DMS 273 treated with DMSO at 0.1 percent for 48 hours (cell line): ENCODE measurements at regions not wholly inside any gene's neighbourhood (a gene's known extent, or its start where the extent isn't known, plus 50 kb on each side); places are given as distances from the start of the nearest gene placed in this dataset.

ENCODE experiments used
- DNase-seq: peaks from one replicate; lab custom pipeline; 2025; lab: John Stamatoyannopoulos, UW

DNA sequence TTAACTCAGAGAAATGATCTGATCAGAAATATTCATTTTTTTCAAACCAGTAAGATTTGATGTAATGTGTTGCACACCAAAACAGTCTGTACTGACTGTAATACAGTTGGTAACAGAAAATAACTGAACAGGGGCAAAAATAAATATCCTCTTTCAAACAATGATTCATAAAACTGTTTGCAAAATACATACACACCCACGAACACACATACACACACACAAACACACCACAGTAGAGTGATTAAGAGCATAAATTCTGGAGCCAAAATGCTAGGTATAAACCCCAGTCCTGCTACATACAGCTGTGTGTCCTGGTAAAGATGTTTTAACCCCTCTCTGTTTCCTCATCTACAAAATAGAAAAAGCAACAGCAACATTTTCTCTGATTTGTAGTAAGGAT, 376.6 kb downstream of the PDGFC start:
- no peak for DNase-seq

- peak; percentile 75 for DNase-seq
Measured at GRCh38 chr4:156594624-156595023, 377.0 kb downstream of the PDGFC start.

GRCh38 chr4:156593464-156593863, 378.1 kb downstream of the PDGFC start:
- no peak for DNase-seq

GRCh38 chr4:156591679-156592078, 379.9 kb downstream of the PDGFC start:
- no peak for DNase-seq

- no peak for DNase-seq
Measured at GRCh38 chr4:156584100-156584499, 387.5 kb downstream of the PDGFC start.

DNA sequence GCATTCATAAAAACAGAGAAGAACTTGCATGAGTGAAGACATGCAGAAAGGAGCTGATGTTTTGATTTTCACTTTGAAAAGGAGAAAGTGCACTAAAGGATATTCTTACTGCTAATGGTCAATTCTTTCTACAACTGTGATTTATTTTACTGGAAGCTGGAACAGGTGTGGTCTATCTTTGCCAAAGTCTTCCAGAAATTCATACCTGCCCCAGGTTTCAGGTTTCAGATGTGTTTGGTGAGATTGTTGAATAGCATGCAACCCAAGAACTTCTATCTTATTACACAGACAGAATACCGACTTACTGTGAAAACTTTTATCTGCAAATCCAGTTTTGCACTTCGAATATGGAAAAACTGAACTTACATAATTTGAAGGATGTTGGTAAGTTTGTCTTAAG, 388.3 kb downstream of the PDGFC start:
- no peak for DNase-seq

- no peak for DNase-seq
Measured at GRCh38 chr4:156581282-156582063, 390.1 kb downstream of the PDGFC start.

DNA sequence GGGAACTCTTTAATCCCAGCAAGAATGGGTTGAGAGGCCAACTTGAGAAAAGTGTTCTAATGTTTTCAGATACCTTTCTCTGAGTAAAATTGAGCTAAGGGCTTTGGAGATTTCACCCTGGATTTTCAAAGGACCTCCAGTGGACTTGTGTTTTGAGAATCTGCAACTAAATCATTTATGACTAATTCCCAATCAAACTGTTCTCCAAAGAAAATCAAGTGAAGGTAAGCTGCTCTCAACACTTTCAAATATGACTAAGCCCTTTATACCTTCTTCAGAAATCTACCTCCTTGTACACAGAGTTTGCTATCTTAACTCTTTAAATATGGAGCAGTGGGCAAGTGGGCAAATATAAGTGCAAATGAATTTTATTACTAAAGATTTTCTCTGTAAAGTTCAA, 392.9 kb downstream of the PDGFC start:
- DNase-seq: no peak

GRCh38 chr4:156578005-156578404, 393.6 kb downstream of the PDGFC start:
- DNase-seq: no peak

- DNase-seq: no peak
Measured at GRCh38 chr4:156576946-156577345, 394.7 kb downstream of the PDGFC start.

GRCh38 chr4:156575430-156576073, 396.0 kb downstream of the PDGFC start:
- no peak for DNase-seq

DNA sequence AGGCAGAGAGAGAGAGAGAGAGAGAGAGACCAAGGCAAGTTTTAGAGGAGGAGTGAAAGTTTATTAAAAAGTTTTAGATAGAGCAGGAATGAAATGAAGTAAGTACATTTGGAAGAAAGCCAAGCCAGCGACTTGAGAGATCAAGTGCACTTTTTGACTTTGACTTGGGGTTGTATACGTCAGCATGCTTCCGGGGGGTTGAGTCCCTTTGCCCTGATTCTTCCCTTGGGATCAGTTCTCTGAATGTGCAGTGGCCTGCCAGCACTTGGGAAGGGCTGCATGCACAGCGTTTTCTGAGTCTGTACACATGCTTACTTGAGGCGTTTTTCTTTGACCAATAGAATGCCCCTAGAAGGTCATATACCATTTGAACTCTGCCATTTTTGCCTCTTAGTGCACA, 400.5 kb downstream of the PDGFC start:
- no peak for DNase-seq

DNA sequence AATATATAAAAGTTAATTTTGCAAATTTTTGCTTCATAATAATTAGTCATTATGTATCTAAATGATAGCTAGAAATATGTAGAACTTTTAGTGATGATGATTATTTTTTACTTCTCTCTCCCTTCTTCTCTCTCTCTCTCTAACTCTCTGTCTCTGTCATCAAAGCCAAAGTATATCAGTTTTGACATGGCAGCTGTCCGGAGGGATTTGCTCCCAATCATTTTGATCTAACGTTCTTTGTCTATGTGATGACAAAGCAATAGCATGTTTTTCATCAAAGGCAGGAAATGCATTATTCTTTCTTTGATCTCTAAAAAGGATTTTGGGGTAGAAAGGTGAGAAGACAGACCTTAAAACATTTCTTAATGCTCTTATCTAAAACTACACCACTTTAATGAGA, 402.1 kb downstream of the PDGFC start:
- DNase-seq: no peak

DNA sequence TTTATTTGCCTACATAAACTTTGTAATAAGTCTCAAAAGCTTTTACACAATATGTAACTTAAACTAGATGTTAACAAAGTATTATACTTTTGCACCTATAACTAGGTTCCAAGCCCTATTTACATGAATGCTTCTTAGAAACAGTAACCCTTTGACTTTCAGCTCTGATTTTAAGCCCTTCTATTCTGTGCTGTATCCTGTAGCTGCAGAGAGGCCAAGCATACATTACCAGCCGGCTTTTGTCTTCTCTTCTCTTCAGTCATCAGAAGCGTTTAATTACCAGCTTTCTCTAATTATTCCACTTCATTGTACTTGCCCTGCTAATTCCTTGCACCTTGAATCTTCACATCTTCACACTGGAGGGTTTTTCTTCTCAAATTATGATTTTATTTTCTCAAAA, 403.1 kb downstream of the PDGFC start:
- no peak for DNase-seq

- no peak for DNase-seq
Measured at GRCh38 chr4:156568041-156568440, 403.6 kb downstream of the PDGFC start.

DNA sequence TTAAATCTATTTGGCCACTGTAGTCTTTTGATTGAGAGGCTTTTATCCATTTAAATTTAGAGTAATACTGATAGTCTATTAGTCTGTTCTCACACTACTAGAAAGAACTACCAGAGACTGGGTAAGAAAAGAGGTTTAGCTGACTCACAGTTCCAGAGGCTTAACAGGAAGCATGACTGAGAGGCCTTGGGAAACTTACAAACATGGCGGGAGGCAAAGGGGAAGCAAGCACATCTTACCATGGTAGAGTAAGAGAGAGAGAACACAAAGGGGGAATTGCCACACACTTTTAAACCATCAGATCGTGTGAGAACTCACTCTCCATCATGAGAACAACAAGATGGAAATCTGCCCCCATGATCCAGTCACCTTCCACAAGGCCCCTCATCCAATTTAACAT, 410.9 kb downstream of the PDGFC start:
- DNase-seq: no peak

- no peak for DNase-seq
Measured at GRCh38 chr4:156559346-156559745, 412.3 kb downstream of the PDGFC start.

GRCh38 chr4:156558373-156559025, 413.1 kb downstream of the PDGFC start:
- no peak for DNase-seq

DNA sequence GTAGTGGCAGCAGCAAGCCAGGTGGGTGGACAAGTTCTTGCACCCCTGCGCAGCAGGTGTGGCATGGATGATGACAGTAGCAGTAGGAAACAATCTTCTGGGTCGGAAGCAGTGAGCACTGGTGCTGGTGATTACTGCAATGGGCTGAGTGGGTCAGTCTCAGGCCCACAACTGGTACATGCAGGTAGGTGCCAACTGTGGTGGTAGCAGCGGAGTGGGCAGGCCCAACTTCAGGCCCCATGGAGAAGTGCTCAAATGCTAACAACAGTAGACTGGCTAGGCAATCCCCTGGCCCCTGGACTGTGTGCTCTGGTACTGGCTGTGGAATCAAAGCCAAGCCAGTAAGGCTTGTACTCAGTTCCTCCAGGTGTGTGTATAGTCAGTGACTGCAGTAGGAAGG, 413.7 kb downstream of the PDGFC start:
- DNase-seq: no peak

DNA sequence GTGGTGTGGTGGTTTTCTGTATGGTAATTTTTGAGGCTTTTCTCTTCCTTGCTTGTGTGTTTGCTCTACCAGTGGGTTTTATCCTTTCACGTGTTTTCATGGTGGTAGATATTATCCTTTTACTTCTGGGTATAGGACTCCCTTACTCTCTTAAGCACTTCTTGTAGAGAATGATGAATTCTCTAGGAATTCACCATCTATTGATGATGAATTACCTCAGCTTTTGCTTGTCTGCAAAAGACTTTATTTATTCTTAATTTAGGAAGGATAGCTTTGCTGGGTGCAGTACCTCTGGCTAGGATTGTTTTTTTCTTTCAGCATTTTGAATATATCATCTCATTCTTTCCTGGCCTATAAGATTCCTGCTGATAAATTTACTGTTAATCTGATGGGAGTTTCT, 415.3 kb downstream of the PDGFC start:
- no peak for DNase-seq

DNA sequence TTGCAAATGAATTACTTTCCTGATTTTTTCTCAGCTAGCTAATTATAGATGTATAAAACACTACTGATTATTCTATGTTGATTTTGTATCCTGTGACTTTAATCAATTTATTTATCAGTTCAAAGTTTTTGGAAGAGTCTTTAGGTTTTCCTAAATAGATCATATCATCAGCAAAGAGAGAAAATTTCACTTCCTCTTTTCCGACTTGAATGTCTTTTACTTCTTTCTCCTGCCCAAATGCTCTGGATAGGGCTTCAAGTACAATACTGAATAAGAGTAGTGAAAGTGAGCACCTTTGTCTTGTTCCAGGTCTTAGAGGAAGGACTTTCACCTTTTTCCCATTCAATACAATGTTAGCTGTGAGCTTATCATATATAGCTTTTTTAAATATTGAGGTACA, 417.9 kb downstream of the PDGFC start:
- DNase-seq: no peak

GRCh38 chr4:156547891-156548290, 423.7 kb downstream of the PDGFC start:
- DNase-seq: no peak

DNA sequence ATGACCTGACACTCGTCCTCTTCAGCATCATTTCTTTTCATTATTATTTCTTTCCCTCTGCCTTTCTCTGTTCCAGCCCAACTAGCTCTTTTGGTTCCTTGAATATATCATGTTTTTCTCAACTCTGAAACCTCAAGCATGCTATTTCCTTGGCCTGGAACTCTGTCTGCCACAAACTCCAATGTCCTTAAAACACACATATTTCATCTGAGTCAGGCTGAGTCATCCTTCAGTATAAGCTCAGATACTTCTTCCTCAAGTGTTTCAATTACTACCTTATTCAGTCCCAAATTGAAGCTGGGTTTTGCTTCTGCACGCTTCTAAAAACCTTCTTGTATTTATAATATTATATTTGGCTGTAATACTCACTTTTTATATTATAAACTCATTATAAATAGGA, 424.2 kb downstream of the PDGFC start:
- DNase-seq: no peak
